ENCODE measurements at regions not wholly inside any gene's neighbourhood (a gene's known extent, or its start where the extent isn't known, plus 50 kb on each side); places are given as distances from the start of the nearest gene placed in this dataset.
"Not testable (repeated sequence)": the region's sequence is repeated elsewhere in the genome, so short reads cannot be mapped to it uniquely, and the experiment has no call there.

- no peak for DNase-seq (ENCODE audit: low read depth)
Measured at GRCh38 chr10:52540479-52540984, 226.5 kb downstream of the DKK1 start.

GRCh38 chr10:52541006-52541473 is 227.0 kb downstream of the DKK1 start:
- peak; percentile 75 for DNase-seq (ENCODE audit: low read depth)

DNA sequence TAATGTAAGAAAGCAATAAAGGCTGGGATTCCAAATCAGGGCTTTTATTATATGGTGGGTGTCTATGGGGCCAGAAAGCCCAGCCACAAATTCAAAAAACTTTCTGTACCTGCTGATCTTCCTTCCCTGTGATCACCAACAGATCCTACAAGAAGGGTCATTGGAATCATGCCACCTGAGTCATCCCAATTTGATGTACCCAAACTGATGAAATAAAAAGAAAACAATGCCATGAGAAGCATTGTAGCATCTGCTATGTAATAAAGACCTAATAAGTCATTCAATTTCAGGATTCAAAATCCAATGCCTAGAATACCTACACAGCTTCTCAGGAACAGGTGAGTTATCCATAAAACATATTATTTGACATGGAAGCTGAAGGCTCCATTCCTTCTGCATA is 228.8 kb downstream of the DKK1 start:
- no peak for DNase-seq (ENCODE audit: low read depth)

DNA sequence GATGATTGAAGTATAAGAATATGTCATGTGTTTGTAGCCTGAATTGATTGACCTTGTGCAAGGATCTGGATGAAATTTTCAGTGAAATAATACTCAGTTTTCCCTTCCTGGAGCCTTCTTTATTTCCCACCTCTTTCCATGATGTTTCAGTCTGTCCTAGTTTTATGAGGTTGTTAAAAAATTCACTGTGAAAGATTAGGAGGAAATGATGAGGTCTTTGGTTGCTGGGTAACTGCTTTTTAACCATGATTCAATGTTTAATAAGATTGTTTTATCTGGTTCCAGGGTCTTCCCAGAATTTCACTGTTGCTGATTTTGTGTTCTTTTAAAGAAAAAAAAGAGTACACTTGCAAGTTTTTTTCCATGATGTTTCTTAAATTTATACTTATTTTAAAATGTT is 221.5 kb downstream of the MBL2 start:
- peak; percentile 50 for DNase-seq (ENCODE audit: low read depth)

- DNase-seq (ENCODE audit: low read depth), result no peak
Measured at GRCh38 chr10:52558090-52558489, 214.5 kb downstream of the MBL2 start.

GRCh38 chr10:52561322-52561721 is 211.3 kb downstream of the MBL2 start:
- no peak for DNase-seq (ENCODE audit: low read depth)

DNA sequence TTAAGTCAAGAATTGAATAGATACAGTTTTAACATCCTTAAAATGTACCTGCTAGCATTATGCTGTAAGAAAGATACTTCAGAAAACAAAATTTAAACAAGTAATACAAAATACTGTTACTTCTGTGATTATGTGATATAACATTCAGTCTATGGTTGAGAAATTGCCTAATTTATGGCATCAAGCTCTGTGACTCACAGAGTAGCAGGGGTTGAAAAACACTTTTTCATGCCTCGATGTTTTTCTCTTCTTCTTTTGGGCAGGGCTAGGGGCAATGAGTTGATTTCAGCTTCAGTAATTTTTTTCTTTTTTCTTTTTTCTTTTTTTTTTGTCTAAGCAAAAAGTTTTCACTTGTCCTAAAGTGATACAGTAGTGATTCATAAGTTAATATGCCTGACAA is 209.2 kb downstream of the MBL2 start:
- DNase-seq (ENCODE audit: low read depth), result no peak

DNA sequence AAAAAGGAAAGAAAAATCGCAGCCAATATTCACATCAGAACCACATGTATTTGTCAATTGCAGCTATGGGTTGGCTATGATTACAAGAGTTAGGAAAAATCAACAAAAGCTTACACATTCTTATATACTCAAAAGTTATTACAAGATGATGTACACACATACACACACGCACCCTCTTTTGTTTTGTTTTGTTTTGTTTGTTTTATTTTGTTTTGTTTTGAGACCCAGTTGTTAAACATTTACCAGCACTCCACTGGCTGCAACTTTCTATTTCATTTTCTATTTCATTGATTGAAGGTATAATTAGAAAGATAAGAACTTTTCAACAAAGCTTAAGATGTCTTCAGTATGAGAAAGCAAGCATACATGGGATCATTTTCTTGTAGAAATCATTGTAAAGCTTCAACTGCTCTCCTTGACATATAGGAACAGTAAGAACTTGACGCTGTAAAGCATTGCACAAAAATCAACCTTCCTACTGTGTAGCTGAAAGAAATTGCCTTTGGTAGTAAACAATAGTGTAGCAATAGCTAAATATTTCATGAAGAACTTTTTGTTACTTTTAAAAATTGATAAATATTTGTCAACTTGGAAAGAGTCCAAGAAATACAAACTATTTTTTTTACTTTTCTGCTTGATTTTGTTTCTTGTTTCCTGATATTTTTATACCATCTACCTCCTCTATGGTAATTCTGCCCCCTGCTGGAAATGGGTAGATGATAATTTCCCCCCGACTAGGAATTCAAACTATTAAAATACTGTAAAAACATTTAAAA is 205.9 kb downstream of the MBL2 start:
- peak; percentile 54 for DNase-seq (ENCODE audit: low read depth)

DNA sequence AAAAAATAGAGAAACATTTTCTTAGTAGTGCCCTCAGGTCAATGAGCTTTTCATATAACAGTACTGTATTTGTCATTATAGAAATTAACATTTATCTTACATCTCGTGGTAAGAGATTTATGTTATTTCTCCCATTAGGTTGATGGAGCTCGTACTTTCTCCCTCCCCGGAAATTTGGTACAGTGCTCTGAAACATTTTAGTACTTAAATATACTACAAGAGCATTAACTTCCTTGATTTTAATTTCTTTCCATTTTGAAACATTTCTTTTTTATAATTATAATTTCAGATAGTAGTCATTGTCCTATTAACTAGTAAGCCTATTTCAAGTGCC is 205.4 kb downstream of the MBL2 start:
- DNase-seq (ENCODE audit: low read depth), result no peak

- DNase-seq (ENCODE audit: low read depth), result no peak
Measured at GRCh38 chr10:52568309-52568708, 204.3 kb downstream of the MBL2 start.

DNA sequence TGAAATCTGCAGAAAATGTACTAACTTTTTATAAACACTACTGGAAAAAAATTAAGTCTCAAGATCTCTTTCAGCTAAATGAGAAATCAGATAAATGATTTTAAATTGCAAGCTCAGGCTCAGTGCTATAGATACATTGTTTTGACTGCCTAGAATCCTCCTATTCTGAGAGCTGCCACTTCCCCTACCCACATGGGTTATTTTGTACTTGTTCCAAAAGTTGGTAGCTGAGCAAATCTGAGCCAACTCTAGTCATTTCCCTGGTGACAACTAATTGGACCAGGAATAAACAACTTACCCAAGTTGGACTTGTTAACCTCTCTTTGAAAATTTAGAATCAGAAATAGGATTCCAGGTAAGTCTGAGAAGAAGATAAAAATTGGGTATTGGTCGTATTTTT is 202.1 kb downstream of the MBL2 start:
- DNase-seq (ENCODE audit: low read depth), result no peak

DNA sequence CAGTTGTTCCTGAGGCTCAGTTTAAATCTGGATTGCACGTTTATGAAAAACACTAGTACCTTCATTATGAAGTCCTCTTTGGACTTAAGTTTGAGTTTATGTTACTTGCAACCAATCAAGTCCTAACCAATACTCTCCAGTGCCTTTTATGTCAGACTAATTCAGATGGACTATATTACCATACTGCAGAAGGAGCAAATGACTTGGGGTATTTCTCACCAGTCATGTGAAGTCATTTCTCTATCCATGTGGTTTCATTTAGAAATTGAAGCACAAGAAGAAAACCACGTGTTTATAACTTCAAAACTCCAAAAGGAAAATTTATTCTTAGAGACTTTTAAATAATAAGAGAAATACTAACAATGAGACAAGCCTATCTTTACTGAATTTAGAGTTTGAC is 201.6 kb downstream of the MBL2 start:
- DNase-seq (ENCODE audit: low read depth), result no peak

- no peak for DNase-seq (ENCODE audit: low read depth)
Measured at GRCh38 chr10:52571516-52572182, 200.9 kb downstream of the MBL2 start.

DNA sequence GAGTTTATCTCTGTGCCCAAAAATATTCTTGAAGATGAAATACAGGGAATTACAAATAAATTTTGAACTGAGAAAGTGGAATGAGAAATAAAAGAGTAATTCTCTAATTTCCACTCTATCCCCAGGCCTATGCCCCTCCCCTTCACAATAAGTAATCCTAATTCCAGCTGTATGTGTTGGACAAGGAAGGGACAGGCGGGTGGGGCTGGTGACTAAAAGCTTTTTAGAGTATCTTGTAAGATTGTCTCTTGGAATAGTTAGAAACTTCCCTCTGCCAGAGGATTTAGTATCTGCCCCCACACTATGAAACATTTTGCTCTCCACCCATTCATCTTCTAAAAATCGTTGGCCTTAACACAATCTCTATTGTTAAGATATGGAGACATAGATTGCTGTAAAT is 199.2 kb downstream of the MBL2 start:
- DNase-seq (ENCODE audit: low read depth), result no peak

GRCh38 chr10:52574697-52575096 is 197.9 kb downstream of the MBL2 start:
- DNase-seq (ENCODE audit: low read depth), result no peak

GRCh38 chr10:52577047-52577446 is 195.5 kb downstream of the MBL2 start:
- DNase-seq (ENCODE audit: low read depth), result no peak

- DNase-seq (ENCODE audit: low read depth), result no peak
Measured at GRCh38 chr10:52578871-52579405, 193.6 kb downstream of the MBL2 start.

DNA sequence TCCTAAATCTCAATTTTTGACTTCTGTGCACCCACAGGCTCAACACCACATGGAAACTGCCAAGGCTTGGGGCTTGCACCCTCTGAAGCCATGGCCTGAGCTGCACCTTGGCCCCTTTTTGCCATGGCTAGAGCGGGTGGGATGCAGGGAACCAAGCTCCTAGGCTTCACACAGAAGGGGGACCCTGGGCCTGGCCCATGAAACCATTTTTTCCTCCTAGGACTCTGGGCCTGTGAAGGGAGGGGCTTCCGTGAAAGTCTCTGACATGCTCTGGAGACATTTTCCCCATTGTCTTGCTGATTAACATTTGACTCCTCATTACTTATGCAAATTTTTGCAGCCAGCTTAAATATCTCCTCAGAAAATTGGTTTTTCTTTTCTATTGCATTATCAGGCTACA is 190.9 kb downstream of the MBL2 start:
- not testable (repeated sequence) for DNase-seq (ENCODE audit: low read depth)

GRCh38 chr10:52583336-52583735 is 189.2 kb downstream of the MBL2 start:
- DNase-seq (ENCODE audit: low read depth), result no peak

GRCh38 chr10:52586710-52587109 is 185.9 kb downstream of the MBL2 start:
- no peak for DNase-seq (ENCODE audit: low read depth)

GRCh38 chr10:52597189-52597863 is 175.3 kb downstream of the MBL2 start:
- DNase-seq (ENCODE audit: low read depth), result no peak

DNA sequence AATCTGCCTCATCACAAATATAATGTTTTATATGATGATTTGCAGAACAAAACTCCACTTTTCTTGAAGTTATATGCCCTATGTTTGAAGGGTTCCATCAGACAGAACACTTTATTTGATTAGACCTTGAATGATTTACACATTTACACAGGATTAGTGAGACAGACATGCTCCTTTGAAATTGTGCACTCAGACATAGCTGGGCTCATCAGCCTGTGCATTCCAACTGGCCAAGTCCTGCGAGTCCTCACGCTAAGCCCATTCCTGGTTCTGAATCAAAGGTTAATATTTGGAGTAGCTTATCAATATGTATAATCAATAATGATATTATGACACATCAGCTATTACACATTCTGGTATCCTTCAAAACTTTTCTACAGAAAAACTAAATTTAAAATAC is 173.6 kb downstream of the MBL2 start:
- DNase-seq (ENCODE audit: low read depth), result no peak

All from GM04504 (cell line).